HCT116 (cell line): ENCODE measurements at regions not wholly inside any gene's neighbourhood (a gene's known extent, or its start where the extent isn't known, plus 50 kb on each side); places are given as distances from the start of the nearest gene placed in this dataset.
"Not testable (repeated sequence)": the region's sequence is repeated elsewhere in the genome, so short reads cannot be mapped to it uniquely, and the experiment has no call there.

Source experiments
- ATAC-seq: fragments of 200-7000 bp; cut with Tn5 transposase; 2 replicates; pipeline ENCODE4 v1.9.1; 2020; ENCODE audit warnings: mild to moderate bottlenecking, moderate library complexity
- BruUV-seq: library from RNA; stranded (reverse); fragments of 400-500 nt; replicated peaks from 2 replicates; lab custom pipeline; 2021; lab: Mats Ljungman, UMichigan
- CTCF ChIA-PET: fragments of 300-600 bp; sonication (Branson Sonifier 250); formaldehyde crosslinking; loops from one replicate; lab custom pipeline; 2021; ENCODE audit warnings: antibody characterized with exemption; lab: Charles Lee
- POLR2A ChIA-PET: fragments of 300-600, 350-600 bp; sonication (Branson Sonifier 250); formaldehyde crosslinking; loops from one replicate; lab custom pipeline; 2021; ENCODE audit warnings: antibody characterized with exemption; lab: Charles Lee
- RAD21 ChIA-PET, 2 experiments: fragments of 300-600 bp; sonication (Branson Sonifier 250); formaldehyde crosslinking; loops; one replicate each; lab custom pipeline; 2023; ENCODE audit warnings: low total read pairs in 2 of 2; ENCODE audit not compliant: uncharacterized antibody in 2 of 2, unreplicated experiment in 2 of 2, low non-redundant PET in 1 of 2; lab: Charles Lee
- DNase-seq: peaks from one replicate; pipeline ENCODE4 v3.0.0-alpha.2; 2010; ENCODE audit warnings: low read depth, low spot score
- H2AFZ ChIP-seq: fragments of 200-600 bp; shearing (Covaris generic), sonication (generic); 2 replicates; pipeline ENCODE4 v1.6.1; 2017; ENCODE audit warnings: low read depth, mixed run types, mixed read lengths, antibody characterized with exemption, low read length; ENCODE audit not compliant: poor library complexity, severe bottlenecking
- H3K27ac ChIP-seq: 2 replicates; pipeline ENCODE4 v1.5.1; 2012; ENCODE audit warnings: low read depth, low read length
- H3K27me3 ChIP-seq: fragments of 200-600 bp; sonication (generic); 2 replicates; pipeline ENCODE4 v1.6.1; 2016; ENCODE audit warnings: mixed run types, low read length, mixed read lengths; ENCODE audit not compliant: insufficient read depth
- H3K36me3 ChIP-seq, 2 experiments: fragments of 200-500 bp in 1 of 2; fragments of 200-600 bp in 1 of 2; sonication (Bioruptor generic) in 1 of 2; sonication (generic) in 1 of 2; 2 replicates each; pipeline versions ENCODE4 v1.5.1 to v1.6.1; 2014 to 2016; ENCODE audit warnings: low read length in 2 of 2, inconsistent platforms in 1 of 2, mixed read lengths in 1 of 2, mixed run types in 1 of 2; ENCODE audit not compliant: insufficient read depth in 2 of 2, control insufficient read depth in 1 of 2
- H3K4me1 ChIP-seq, 2 experiments: fragments of 200-600 bp in 1 of 2; sonication (generic) in 1 of 2; 2 replicates each; pipeline versions ENCODE4 v1.5.1 to v1.6.1; 2012 to 2017; ENCODE audit warnings: low read length in 2 of 2, inconsistent platforms in 1 of 2, mild to moderate bottlenecking in 1 of 2, mixed read lengths in 1 of 2, mixed run types in 1 of 2, moderate library complexity in 1 of 2; ENCODE audit not compliant: insufficient read depth in 2 of 2, control insufficient read depth in 1 of 2
- H3K4me2 ChIP-seq: fragments of 200-600 bp; sonication (generic); 2 replicates; pipeline ENCODE4 v1.6.1; 2017; ENCODE audit warnings: mixed run types, low read length, mixed read lengths
- H3K4me3 ChIP-seq, 2 experiments: fragments of 200-600 bp in 1 of 2; sonication (generic) in 1 of 2; replicated peaks in 1 of 2; 2 replicates each; pipeline ENCODE4 v1.5.1; 2011 to 2016; ENCODE audit warnings: low read length in 2 of 2, control low read depth in 1 of 2, low read depth in 1 of 2, mild to moderate bottlenecking in 1 of 2, mixed read lengths in 1 of 2, mixed run types in 1 of 2
- H3K79me2 ChIP-seq: fragments of 200-600 bp; sonication (generic); 2 replicates; pipeline ENCODE4 v1.6.1; 2017; ENCODE audit warnings: mild to moderate bottlenecking, mixed run types, low read length, moderate library complexity, mixed read lengths; ENCODE audit not compliant: insufficient read depth
- H3K9ac ChIP-seq: fragments of 200-600 bp; sonication (generic); 2 replicates; pipeline ENCODE4 v1.6.1; 2016; ENCODE audit warnings: low read length, mixed read lengths
- H3K9me2 ChIP-seq: fragments of 200-600 bp; sonication (generic), shearing (Covaris generic); 2 replicates; pipeline ENCODE4 v1.6.1; 2017; ENCODE audit warnings: mixed run types, mild to moderate bottlenecking, moderate library complexity; ENCODE audit not compliant: insufficient read depth
- H3K9me3 ChIP-seq, 2 experiments: fragments of 200-500 bp in 1 of 2; fragments of 200-600 bp in 1 of 2; sonication (Bioruptor generic) in 1 of 2; sonication (generic) in 1 of 2; 2 replicates each; pipeline ENCODE4 v1.6.1; 2014 to 2017; ENCODE audit warnings: low read length in 2 of 2, mixed read lengths in 2 of 2, inconsistent platforms in 1 of 2, low read depth in 1 of 2, mild to moderate bottlenecking in 1 of 2, mixed run types in 1 of 2, moderate library complexity in 1 of 2; ENCODE audit not compliant: control insufficient read depth in 1 of 2, insufficient read depth in 1 of 2
- H4K20me1 ChIP-seq: fragments of 200-600 bp; sonication (generic), shearing (Covaris generic); 2 replicates; pipeline ENCODE4 v1.6.1; 2017; ENCODE audit warnings: mixed run types, mild to moderate bottlenecking, moderate library complexity; ENCODE audit not compliant: insufficient read depth
- CEBPB ChIP-seq: IDR thresholded peaks from 2 replicates; pipeline ENCODE4 v1.6.1; 2012; ENCODE audit warnings: low read depth
- CTCF ChIP-seq, 3 experiments: fragments of 200-600 bp in 1 of 3; sonication (generic) in 1 of 3; IDR thresholded peaks in 2 of 3; conservative IDR thresholded peaks in 1 of 3; 2 replicates each; pipeline ENCODE4 v1.5.1; 2012 to 2017; ENCODE audit warnings: low read depth in 2 of 3, low read length in 2 of 3, antibody characterized with exemption in 1 of 3, borderline replicate concordance in 1 of 3, control low read depth in 1 of 3, mild to moderate bottlenecking in 1 of 3, mixed read lengths in 1 of 3, mixed run types in 1 of 3, moderate library complexity in 1 of 3; ENCODE audit not compliant: insufficient read depth in 1 of 3
- EZH2 ChIP-seq: fragments of 200-600 bp; sonication (generic); IDR thresholded peaks from 2 replicates; pipeline ENCODE4 v1.6.1; 2017; ENCODE audit warnings: antibody characterized with exemption, mixed run types
- JUND ChIP-seq: IDR thresholded peaks from 2 replicates; pipeline ENCODE4 v1.6.1; 2012
- MAX ChIP-seq: IDR thresholded peaks from 2 replicates; pipeline ENCODE4 v1.6.1; 2012
- POLR2AphosphoS5 ChIP-seq: IDR thresholded peaks from 2 replicates; pipeline ENCODE4 v1.6.1; 2011; ENCODE audit warnings: mild to moderate bottlenecking, low read depth, low read length, moderate library complexity
- SIN3A ChIP-seq: IDR thresholded peaks from 2 replicates; pipeline ENCODE4 v1.6.1; 2012; ENCODE audit warnings: low read depth
- TCF7L2 ChIP-seq: IDR thresholded peaks from 2 replicates; pipeline ENCODE4 v1.7.0; 2011; ENCODE audit warnings: borderline replicate concordance, inconsistent platforms; ENCODE audit not compliant: insufficient read depth, insufficient read length; ENCODE audit errors: extremely low read depth
- YY1 ChIP-seq: IDR thresholded peaks from 2 replicates; pipeline ENCODE4 v1.6.1; 2011; ENCODE audit warnings: low read length, low read depth, moderate library complexity, mild to moderate bottlenecking; ENCODE audit not compliant: insufficient replicate concordance; ENCODE audit errors: extremely low read depth
- ZFX ChIP-seq: fragments of 450-650 bp; IDR thresholded peaks from 2 replicates; pipeline ENCODE4 v1.6.1; 2017
- intact Hi-C: fragments of 100-400 bp; cut with micrococcal nuclease; formaldehyde crosslinking; loops from 2 replicates; pipeline ENCODE4 v1.10.0; 2022
- TF ChIP-seq, protein P1 (sequence below): IDR thresholded peaks from 2 replicates; pipeline ENCODE4 v1.6.1; 2011; ENCODE audit warnings: mild to moderate bottlenecking, low read length, moderate library complexity; ENCODE audit not compliant: insufficient replicate concordance; ENCODE audit errors: extremely low read depth

GRCh38 chr3:8312685-8313084, 188.9 kb upstream of the LMCD1 start (continued):
- no peak for TF ChIP-seq CTCF (IDR thresholded peaks at IDR 0.05 in 2 of 3, conservative IDR thresholded peaks at IDR 0.05 in 1 of 3; ENCODE audit: borderline replicate concordance in 1 of 3, insufficient read depth in 1 of 3, low read depth in 2 of 3, low read length in 2 of 3)
- TF ChIP-seq POLR2AphosphoS5: no peak
- no peak for TF ChIP-seq YY1
- no peak for TF ChIP-seq MAX
- no peak for TF ChIP-seq CEBPB
- no peak for TF ChIP-seq EZH2
- TF ChIP-seq SIN3A: no peak
- TF ChIP-seq JUND: no peak

DNA sequence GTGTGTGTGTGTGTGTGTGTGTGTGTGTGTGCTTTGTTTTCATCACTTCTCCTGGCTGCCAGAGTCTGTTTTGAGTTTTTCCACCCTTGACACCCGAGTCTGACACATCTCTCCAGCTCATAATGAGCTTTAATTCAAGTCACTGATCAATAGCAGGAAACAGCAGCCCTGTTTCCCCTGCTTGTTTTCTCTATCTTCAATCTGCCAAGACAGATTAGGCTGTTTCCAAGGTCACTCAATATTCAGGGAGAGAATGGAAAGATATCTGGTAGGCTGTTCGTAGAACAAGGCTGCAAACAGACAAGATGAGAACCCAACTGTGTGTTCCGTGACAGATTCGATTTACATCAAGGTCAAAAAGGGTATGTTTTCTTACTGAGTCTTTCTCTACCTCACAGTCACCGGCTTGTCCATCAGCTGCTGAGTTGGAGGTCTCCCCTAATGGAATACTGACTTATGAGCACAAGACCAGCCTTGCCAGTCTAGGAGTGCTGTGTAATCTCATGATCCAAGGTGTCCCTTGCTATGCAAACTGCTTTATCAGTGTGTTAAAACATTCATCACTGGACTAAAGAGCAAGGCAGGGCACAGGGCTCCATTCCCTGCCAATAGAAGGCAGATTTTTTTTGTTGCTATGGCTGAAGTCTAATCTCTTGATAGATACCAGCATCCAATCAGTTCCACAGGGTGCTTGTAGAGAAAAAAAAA, 187.9 kb upstream of the LMCD1 start:
- Histone ChIP-seq H3K9ac (no peak overlapping the region), H3K9me3 (no peaks in the 10 kb centered on the region), H3K4me2 (no peak overlapping the region), H3K4me3 (no peak overlapping the region), H2AFZ (no peak overlapping the region), H3K79me2 (no peaks in the 10 kb centered on the region), H4K20me1 (no peaks in the 10 kb centered on the region), H3K9me2 (no peaks in the 10 kb centered on the region), H3K36me3 (no peaks in the 10 kb centered on the region), H3K27me3 (no peaks in the 10 kb centered on the region), H3K4me1 (no peaks in the 10 kb centered on the region), H3K27ac (no peak overlapping the region)
- intact Hi-C loops: no loop called here
- DNase-seq (no peak), ATAC-seq (no peak)
- no TSS peak for BruUV-seq
- TF ChIP-seq YY1: no peak
- TF ChIP-seq MAX: no peak
- TF ChIP-seq, protein P1, sequence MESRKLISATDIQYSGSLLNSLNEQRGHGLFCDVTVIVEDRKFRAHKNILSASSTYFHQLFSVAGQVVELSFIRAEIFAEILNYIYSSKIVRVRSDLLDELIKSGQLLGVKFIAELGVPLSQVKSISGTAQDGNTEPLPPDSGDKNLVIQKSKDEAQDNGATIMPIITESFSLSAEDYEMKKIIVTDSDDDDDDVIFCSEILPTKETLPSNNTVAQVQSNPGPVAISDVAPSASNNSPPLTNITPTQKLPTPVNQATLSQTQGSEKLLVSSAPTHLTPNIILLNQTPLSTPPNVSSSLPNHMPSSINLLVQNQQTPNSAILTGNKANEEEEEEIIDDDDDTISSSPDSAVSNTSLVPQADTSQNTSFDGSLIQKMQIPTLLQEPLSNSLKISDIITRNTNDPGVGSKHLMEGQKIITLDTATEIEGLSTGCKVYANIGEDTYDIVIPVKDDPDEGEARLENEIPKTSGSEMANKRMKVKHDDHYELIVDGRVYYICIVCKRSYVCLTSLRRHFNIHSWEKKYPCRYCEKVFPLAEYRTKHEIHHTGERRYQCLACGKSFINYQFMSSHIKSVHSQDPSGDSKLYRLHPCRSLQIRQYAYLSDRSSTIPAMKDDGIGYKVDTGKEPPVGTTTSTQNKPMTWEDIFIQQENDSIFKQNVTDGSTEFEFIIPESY: no peak
- TF ChIP-seq ZFX: no peak
- no peak for TF ChIP-seq CEBPB
- TF ChIP-seq TCF7L2: no peak
- POLR2A ChIA-PET: interaction anchor here (0.7 kb wide), 1 partner anchor 1402 kb away, joined by 4 read pairs; no protein-coding TSS in a partner anchor
- RAD21 ChIA-PET: no interaction called here
- CTCF ChIA-PET: no interaction called here

GRCh38 chr3:8315526-8315925, 186.1 kb upstream of the LMCD1 start:
- H4K20me1 ChIP-seq, H3K27me3 ChIP-seq, H3K27ac ChIP-seq, intact Hi-C loops, H3K4me3 ChIP-seq, H3K4me2 ChIP-seq, H3K36me3 ChIP-seq, H3K9me3 ChIP-seq, BruUV-seq, H3K79me2 ChIP-seq, ATAC-seq, RAD21 ChIA-PET, H3K9me2 ChIP-seq, H3K9ac ChIP-seq, DNase-seq, H2AFZ ChIP-seq, POLR2A ChIA-PET: not testable (repeated sequence)
- H3K4me1 ChIP-seq: peaks cover 0 to 10% of the 10 kb centered on the region in 2 experiments; a peak in 1 of 4 replicates
- CTCF ChIA-PET: interaction anchor here (0.9 kb wide), 1 partner anchor 9 kb away, joined by 4 read pairs; no protein-coding TSS in a partner anchor
